Mesenchymal stem cell (in vitro differentiated cells and primary cell): ENCODE measurements at regions not wholly inside any gene's neighbourhood (a gene's known extent, or its start where the extent isn't known, plus 50 kb on each side); places are given as distances from the start of the nearest gene placed in this dataset.

Source experiments
- DNase-seq: peaks from one replicate; pipeline ENCODE4 v3.0.0-alpha.2; 2013
- H2AFZ ChIP-seq: one replicate; pipeline ENCODE4 v1.6.1; 2013; ENCODE audit warnings: low read depth, mild to moderate bottlenecking, control low read depth, inconsistent platforms, low read length, moderate library complexity
- H2AK5ac ChIP-seq: 2 replicates; pipeline ENCODE4 v1.6.1; 2013; ENCODE audit warnings: low read length, moderate library complexity, mild to moderate bottlenecking, inconsistent platforms; ENCODE audit not compliant: severe bottlenecking
- H2BK120ac ChIP-seq: one replicate; pipeline ENCODE4 v1.6.1; 2013; ENCODE audit warnings: low read depth, mild to moderate bottlenecking, inconsistent platforms, low read length, moderate library complexity
- H2BK12ac ChIP-seq, 2 experiments: one replicate each; pipeline ENCODE4 v1.6.1; 2013; ENCODE audit warnings: inconsistent platforms in 2 of 2, low read length in 2 of 2, mild to moderate bottlenecking in 2 of 2, moderate library complexity in 2 of 2, control low read depth in 1 of 2
- H2BK15ac ChIP-seq: one replicate; pipeline ENCODE4 v1.6.1; 2013; ENCODE audit warnings: mild to moderate bottlenecking, low read depth, inconsistent platforms; ENCODE audit not compliant: poor library complexity, severe bottlenecking
- H2BK5ac ChIP-seq: 2 replicates; pipeline ENCODE4 v1.6.1; 2013; ENCODE audit warnings: low read depth, mild to moderate bottlenecking, low read length, control low read depth, inconsistent platforms; ENCODE audit not compliant: poor library complexity, severe bottlenecking
- H3K14ac ChIP-seq, 2 experiments: one replicate each; pipeline ENCODE4 v1.6.1; 2013; ENCODE audit warnings: inconsistent platforms in 2 of 2, low read length in 2 of 2, control low read depth in 1 of 2, mild to moderate bottlenecking in 1 of 2, moderate library complexity in 1 of 2
- H3K18ac ChIP-seq, 2 experiments: one replicate each; pipeline ENCODE4 v1.6.1; 2013; ENCODE audit warnings: inconsistent platforms in 2 of 2, low read length in 2 of 2, control low read depth in 1 of 2, low read depth in 1 of 2, mild to moderate bottlenecking in 1 of 2
- H3K23ac ChIP-seq, 2 experiments: one replicate each; pipeline ENCODE4 v1.6.1; 2013; ENCODE audit warnings: inconsistent platforms in 2 of 2, low read length in 2 of 2, mild to moderate bottlenecking in 2 of 2, moderate library complexity in 2 of 2, control low read depth in 1 of 2
- H3K27ac ChIP-seq: 2 replicates; pipeline ENCODE4 v1.5.1; 2013; ENCODE audit warnings: mild to moderate bottlenecking, moderate library complexity, low read length, control low read depth, inconsistent platforms; ENCODE audit not compliant: poor library complexity, severe bottlenecking
- H3K27me3 ChIP-seq, 2 experiments: 2 replicates each; pipeline versions ENCODE4 v1.6.1 to v1.7.0; 2013; ENCODE audit warnings: low read length in 2 of 2, mild to moderate bottlenecking in 2 of 2, moderate library complexity in 2 of 2, control low read depth in 1 of 2, inconsistent platforms in 1 of 2; ENCODE audit not compliant: control insufficient read depth in 1 of 2, insufficient read depth in 1 of 2
- H3K36me3 ChIP-seq, 2 experiments: 2 replicates each; pipeline versions ENCODE4 v1.6.1 to v1.7.0; 2013; ENCODE audit warnings: low read length in 2 of 2, control low read depth in 1 of 2, inconsistent platforms in 1 of 2, low read depth in 1 of 2, mild to moderate bottlenecking in 1 of 2; ENCODE audit not compliant: insufficient read depth in 2 of 2, control insufficient read depth in 1 of 2
- H3K4ac ChIP-seq, 2 experiments: one replicate each; pipeline ENCODE4 v1.6.1; 2013; ENCODE audit warnings: inconsistent platforms in 2 of 2, low read length in 2 of 2, mild to moderate bottlenecking in 2 of 2, moderate library complexity in 2 of 2, control low read depth in 1 of 2, low read depth in 1 of 2
- H3K4me1 ChIP-seq: 2 replicates; pipeline ENCODE4 v1.6.1; 2013; ENCODE audit warnings: low read depth, low read length, control low read depth; ENCODE audit not compliant: control insufficient read depth, insufficient read depth
- H3K4me2 ChIP-seq: 2 replicates; pipeline ENCODE4 v1.6.1; 2013; ENCODE audit warnings: low read length, mild to moderate bottlenecking, inconsistent platforms; ENCODE audit not compliant: poor library complexity, severe bottlenecking
- H3K4me3 ChIP-seq, 2 experiments: 2 replicates each; pipeline versions ENCODE4 v1.5.1 to v1.7.0; 2013; ENCODE audit warnings: low read length in 2 of 2, mild to moderate bottlenecking in 2 of 2, control low read depth in 1 of 2, low read depth in 1 of 2; ENCODE audit not compliant: insufficient read depth in 1 of 2
- H3K79me1 ChIP-seq: replicated peaks from 2 replicates; pipeline ENCODE4 v1.6.1; 2013; ENCODE audit warnings: mild to moderate bottlenecking, control low read depth, low read length, inconsistent platforms; ENCODE audit not compliant: poor library complexity, severe bottlenecking
- H3K9ac ChIP-seq: 2 replicates; pipeline ENCODE4 v1.7.0; 2013; ENCODE audit warnings: mild to moderate bottlenecking, low read length, moderate library complexity
- H3K9me3 ChIP-seq: 2 replicates; pipeline ENCODE4 v1.7.0; 2013; ENCODE audit warnings: mild to moderate bottlenecking, low read length; ENCODE audit not compliant: control insufficient read depth
- H4K8ac ChIP-seq: one replicate; pipeline ENCODE4 v1.6.1; 2013; ENCODE audit warnings: inconsistent platforms, mild to moderate bottlenecking, low read length, moderate library complexity
- H4K91ac ChIP-seq: one replicate; pipeline ENCODE4 v1.6.1; 2013; ENCODE audit warnings: mild to moderate bottlenecking, low read length, inconsistent platforms
- WGBS: methylation state at CpG from one replicate; pipeline ENCODE4 v1.1.7; 2013; ENCODE audit warnings: mixed read lengths; 5-methylcytosine and 5-hydroxymethylcytosine counted together

- Histone ChIP-seq H2BK12ac (no peak overlapping the region), H3K27ac (no peak overlapping the region), H3K9me3 (no peaks in the 10 kb centered on the region), H3K79me1 (no peaks in the 10 kb centered on the region), H3K23ac (no peak overlapping the region), H2BK120ac (no peak overlapping the region), H3K27me3 (no peaks in the 10 kb centered on the region), H3K4me1 (peaks cover 1% of the 10 kb centered on the region), H2BK15ac (no peak overlapping the region), H4K8ac (no peak overlapping the region), H3K4me2 (no peak overlapping the region), H3K18ac (no peak overlapping the region), H3K4ac (no peak overlapping the region), H2AFZ (no peak overlapping the region), H3K9ac (no peak overlapping the region), H3K36me3 (no peaks in the 10 kb centered on the region), H3K14ac (no peak overlapping the region), H3K4me3 (no peak overlapping the region), H2BK5ac (no peak overlapping the region), H2AK5ac (no peak overlapping the region), H4K91ac (no peak overlapping the region)
- WGBS, result 96% methylated on average over 3 of the region's 4 CpGs
- DNase-seq, result no peak
Observed at GRCh38 chr11:26105762-26106423, 226.0 kb upstream of the ANO3 start.

- Histone ChIP-seq H3K4me1 (peaks cover 1% of the 10 kb centered on the region), H3K4ac (no peak overlapping the region), H4K8ac (no peak overlapping the region), H3K23ac (no peak overlapping the region), H3K4me2 (no peak overlapping the region), H3K27ac (no peak overlapping the region), H3K14ac (no peak overlapping the region), H2AK5ac (no peak overlapping the region), H2BK15ac (no peak overlapping the region), H3K9ac (no peak overlapping the region), H2BK12ac (no peak overlapping the region), H4K91ac (no peak overlapping the region), H3K9me3 (no peaks in the 10 kb centered on the region), H2BK120ac (no peak overlapping the region), H3K27me3 (no peaks in the 10 kb centered on the region), H3K18ac (no peak overlapping the region), H3K4me3 (no peak overlapping the region), H3K79me1 (no peaks in the 10 kb centered on the region), H2AFZ (no peak overlapping the region), H2BK5ac (no peak overlapping the region), H3K36me3 (no peaks in the 10 kb centered on the region)
- no peak for DNase-seq
- 97% methylated on average over 1 of the region's 1 CpG for WGBS
Observed at GRCh38 chr11:26106726-26107125, 225.2 kb upstream of the ANO3 start.

GRCh38 chr11:26109658-26110368 is 222.1 kb upstream of the ANO3 start:
- peak; percentile 15 for DNase-seq
- no peak overlapping the region for H2AK5ac ChIP-seq
- no peak overlapping the region for H3K9ac ChIP-seq
- no peak overlapping the region for H2BK5ac ChIP-seq
- H3K4me2 ChIP-seq, result no peak overlapping the region
- H3K18ac ChIP-seq, result no peak overlapping the region
- H3K79me1 ChIP-seq, result no peaks in the 10 kb centered on the region
- H4K8ac ChIP-seq, result no peak overlapping the region
- H3K9me3 ChIP-seq, result no peaks in the 10 kb centered on the region
- H2AFZ ChIP-seq, result no peak overlapping the region
- no peak overlapping the region for H2BK12ac ChIP-seq
- H3K27ac ChIP-seq, result no peak overlapping the region
- H3K23ac ChIP-seq, result no peak overlapping the region
- H3K27me3 ChIP-seq, result no peaks in the 10 kb centered on the region
- no peak overlapping the region for H4K91ac ChIP-seq
- WGBS, result 88% methylated on average over 1 of the region's 2 CpGs
- no peak overlapping the region for H3K4ac ChIP-seq
- no peak overlapping the region for H2BK15ac ChIP-seq
- H3K36me3 ChIP-seq, result no peaks in the 10 kb centered on the region
- H2BK120ac ChIP-seq, result no peak overlapping the region
- H3K14ac ChIP-seq, result no peak overlapping the region
- peaks cover 1% of the 10 kb centered on the region for H3K4me1 ChIP-seq
- H3K4me3 ChIP-seq, result no peak overlapping the region

- H3K4me1 ChIP-seq, result peaks cover 1% of the 10 kb centered on the region
- H3K18ac ChIP-seq, result no peak overlapping the region
- no peak overlapping the region for H4K8ac ChIP-seq
- H3K79me1 ChIP-seq, result no peaks in the 10 kb centered on the region
- H2BK5ac ChIP-seq, result no peak overlapping the region
- H2AK5ac ChIP-seq, result no peak overlapping the region
- H3K4me2 ChIP-seq, result no peak overlapping the region
- H3K4ac ChIP-seq, result no peak overlapping the region
- no peaks in the 10 kb centered on the region for H3K9me3 ChIP-seq
- no peak overlapping the region for H3K9ac ChIP-seq
- no peak overlapping the region for H2BK12ac ChIP-seq
- H3K14ac ChIP-seq, result no peak overlapping the region
- DNase-seq, result peak; percentile 7
- H4K91ac ChIP-seq, result no peak overlapping the region
- no peak overlapping the region for H2BK120ac ChIP-seq
- H2AFZ ChIP-seq, result no peak overlapping the region
- H3K36me3 ChIP-seq, result no peaks in the 10 kb centered on the region
- no peak overlapping the region for H3K23ac ChIP-seq
- H3K4me3 ChIP-seq, result no peak overlapping the region
- H3K27me3 ChIP-seq, result no peaks in the 10 kb centered on the region
- no peak overlapping the region for H2BK15ac ChIP-seq
- no peak overlapping the region for H3K27ac ChIP-seq
Observed at GRCh38 chr11:26112264-26112663, 219.7 kb upstream of the ANO3 start.
